NCI-H2227 (cell line): ENCODE measurements at regions not wholly inside any gene's neighbourhood (a gene's known extent, or its start where the extent isn't known, plus 50 kb on each side); places are given as distances from the start of the nearest gene placed in this dataset.
"Not testable (repeated sequence)": the region's sequence is repeated elsewhere in the genome, so short reads cannot be mapped to it uniquely, and the experiment has no call there.

ENCODE experiments used
- DNase-seq: peaks from one replicate; lab custom pipeline; 2025; ENCODE audit not compliant: unreplicated experiment; lab: John Stamatoyannopoulos, UW

GRCh38 chr3:94398036-94398435 lies 335.2 kb downstream of the NSUN3 start:
- no peak for DNase-seq

- DNase-seq = no peak
Measured at GRCh38 chr3:94401466-94401865, 338.6 kb downstream of the NSUN3 start.

GRCh38 chr3:94402126-94402525 lies 339.3 kb downstream of the NSUN3 start:
- DNase-seq = no peak

GRCh38 chr3:94405258-94406035 lies 342.6 kb downstream of the NSUN3 start:
- no peak for DNase-seq

GRCh38 chr3:94406595-94406994 lies 343.7 kb downstream of the NSUN3 start:
- DNase-seq = no peak

- DNase-seq = not testable (repeated sequence)
Measured at GRCh38 chr3:94412936-94413335, 350.1 kb downstream of the NSUN3 start.

GRCh38 chr3:94413336-94414108 lies 350.7 kb downstream of the NSUN3 start:
- no peak for DNase-seq

GRCh38 chr3:94414418-94414817 lies 351.6 kb downstream of the NSUN3 start:
- no peak for DNase-seq

- no peak for DNase-seq
Measured at GRCh38 chr3:94416768-94417167, 353.9 kb downstream of the NSUN3 start.

GRCh38 chr3:94417963-94418455 lies 355.1 kb downstream of the NSUN3 start:
- no peak for DNase-seq

- DNase-seq = no peak
Measured at GRCh38 chr3:94420931-94421330, 358.1 kb downstream of the NSUN3 start.

GRCh38 chr3:94423578-94423977 lies 360.7 kb downstream of the NSUN3 start:
- DNase-seq = no peak

GRCh38 chr3:94429517-94429916 lies 366.7 kb downstream of the NSUN3 start:
- no peak for DNase-seq

GRCh38 chr3:94431876-94432570 lies 369.2 kb downstream of the NSUN3 start:
- no peak for DNase-seq

- DNase-seq = no peak
Measured at GRCh38 chr3:94433811-94434210, 370.9 kb downstream of the NSUN3 start.

- no peak for DNase-seq
Measured at GRCh38 chr3:94440767-94441493, 378.1 kb downstream of the NSUN3 start.

GRCh38 chr3:94441494-94441847 lies 378.6 kb downstream of the NSUN3 start:
- DNase-seq = no peak

- no peak for DNase-seq
Measured at GRCh38 chr3:94453864-94454263, 391.0 kb downstream of the NSUN3 start.

GRCh38 chr3:94459167-94459566 lies 396.3 kb downstream of the NSUN3 start:
- DNase-seq = no peak

- no peak for DNase-seq
Measured at GRCh38 chr3:94460931-94461330, 398.1 kb downstream of the NSUN3 start.

- DNase-seq = no peak
Measured at GRCh38 chr3:94462931-94463330, 400.1 kb downstream of the NSUN3 start.
